CD4-positive, alpha-beta memory T cell (primary cell): ENCODE measurements at regions not wholly inside any gene's neighbourhood (a gene's known extent, or its start where the extent isn't known, plus 50 kb on each side); places are given as distances from the start of the nearest gene placed in this dataset.

Experiments
- CTCF ChIA-PET: fragments of 350-600 bp; sonication (Branson Sonifier 250); formaldehyde crosslinking; loops from one replicate; lab custom pipeline; 2021; ENCODE audit warnings: inconsistent platforms; ENCODE audit not compliant: partially characterized antibody; lab: Charles Lee
- POLR2A ChIA-PET: fragments of 350-600 bp; sonication (Branson Sonifier 250); formaldehyde crosslinking; loops from one replicate; lab custom pipeline; 2021; ENCODE audit not compliant: partially characterized antibody; lab: Charles Lee
- DNase-seq, 5 donors: peaks; one replicate each; pipeline versions ENCODE4 v3.0.0 to v3.0.0-alpha.2; 2020 to 2022; ENCODE audit warnings: mixed read lengths in 1 of 5
- H3K27ac ChIP-seq: one replicate; pipeline ENCODE4 v1.7.0; 2013; ENCODE audit warnings: low read depth, low read length
- H3K27me3 ChIP-seq: 2 replicates; pipeline ENCODE4 v1.7.0; 2013; ENCODE audit warnings: mild to moderate bottlenecking, low read length, moderate library complexity; ENCODE audit not compliant: insufficient read depth
- H3K36me3 ChIP-seq: 2 replicates; pipeline ENCODE4 v1.7.0; 2013; ENCODE audit warnings: mild to moderate bottlenecking, low read length, moderate library complexity; ENCODE audit not compliant: insufficient read depth
- H3K4me1 ChIP-seq: 2 replicates; pipeline ENCODE4 v1.7.0; 2013; ENCODE audit warnings: mild to moderate bottlenecking, low read length, moderate library complexity; ENCODE audit not compliant: insufficient read depth
- H3K4me3 ChIP-seq, 2 donors: one replicate each; pipeline ENCODE4 v1.7.0; 2013; ENCODE audit warnings: low read length in 2 of 2, mild to moderate bottlenecking in 1 of 2
- H3K9me3 ChIP-seq, 2 donors: one replicate each; pipeline ENCODE4 v1.7.0; 2013; ENCODE audit warnings: low read length in 2 of 2, control low read depth in 1 of 2; ENCODE audit not compliant: control insufficient read depth in 1 of 2
- H3K27ac Mint-ChIP-seq, 7 donors: one replicate each; pipeline ENCODE4 v1.8.0; 2020 to 2021; ENCODE audit warnings: mixed read lengths in 7 of 7, mild to moderate bottlenecking in 6 of 7, inconsistent platforms in 3 of 7, moderate library complexity in 3 of 7
- H3K27me3 Mint-ChIP-seq, 2 donors: one replicate each; pipeline ENCODE4 v1.8.0; 2020 to 2021; ENCODE audit warnings: mixed read lengths in 2 of 2
- H3K36me3 Mint-ChIP-seq, 2 donors: one replicate each; pipeline ENCODE4 v1.8.0; 2020 to 2021; ENCODE audit warnings: mixed read lengths in 2 of 2, inconsistent platforms in 1 of 2, mild to moderate bottlenecking in 1 of 2
- H3K4me1 Mint-ChIP-seq, 4 donors: one replicate each; pipeline ENCODE4 v1.8.0; 2020 to 2021; ENCODE audit warnings: mixed read lengths in 4 of 4, mild to moderate bottlenecking in 1 of 4
- H3K4me3 Mint-ChIP-seq, 8 donors: one replicate each; pipeline ENCODE4 v1.8.0; 2020 to 2021; ENCODE audit warnings: mixed read lengths in 8 of 8, mild to moderate bottlenecking in 7 of 8, moderate library complexity in 6 of 8, inconsistent platforms in 3 of 8
- H3K9me3 Mint-ChIP-seq, 8 donors: one replicate each; pipeline ENCODE4 v1.8.0; 2020 to 2021; ENCODE audit warnings: mixed read lengths in 8 of 8, mild to moderate bottlenecking in 5 of 8, inconsistent platforms in 3 of 8, moderate library complexity in 1 of 8
- intact Hi-C: fragments of 100-400 bp; cut with micrococcal nuclease; formaldehyde crosslinking; loops from one replicate; pipeline ENCODE4 v1.15.1; 2023

GRCh38 chr1:95583661-95584210, 349.7 kb downstream of the RWDD3 start:
- no peaks in the 10 kb centered on the region for H3K9me3 ChIP-seq
- POLR2A ChIA-PET = no interaction called here
- Mint-ChIP-seq H3K9me3 (peaks cover 0 to 7% (median 3%) of the 10 kb centered on the region in 8 donors), H3K4me3 (no peak overlapping the region), H3K36me3 (no peaks in the 10 kb centered on the region), H3K4me1 (no peaks in the 10 kb centered on the region), H3K27me3 (no peaks in the 10 kb centered on the region), H3K27ac (no peak overlapping the region)
- no peaks in the 10 kb centered on the region for H3K4me1 ChIP-seq
- no peaks in the 10 kb centered on the region for H3K36me3 ChIP-seq
- no peak overlapping the region for H3K4me3 ChIP-seq
- CTCF ChIA-PET = no interaction called here
- no peaks in the 10 kb centered on the region for H3K27me3 ChIP-seq
- intact Hi-C loops = no loop called here
- no peak for DNase-seq
- no peak overlapping the region for H3K27ac ChIP-seq

- no peaks in the 10 kb centered on the region for H3K9me3 ChIP-seq
- no peaks in the 10 kb centered on the region for H3K36me3 ChIP-seq
- H3K9me3 Mint-ChIP-seq = peaks cover 0 to 8% (median 3%) of the 10 kb centered on the region in 8 donors
- H3K4me1 Mint-ChIP-seq = no peaks in the 10 kb centered on the region
- CTCF ChIA-PET = no interaction called here
- no peaks in the 10 kb centered on the region for H3K27me3 Mint-ChIP-seq
- no peak overlapping the region for H3K4me3 ChIP-seq
- no peak for DNase-seq
- H3K4me1 ChIP-seq = no peaks in the 10 kb centered on the region
- H3K36me3 Mint-ChIP-seq = no peaks in the 10 kb centered on the region
- no peak overlapping the region for H3K27ac Mint-ChIP-seq
- H3K27ac ChIP-seq = no peak overlapping the region
- POLR2A ChIA-PET = no interaction called here
- intact Hi-C loops = no loop called here
- H3K4me3 Mint-ChIP-seq = no peak overlapping the region
- H3K27me3 ChIP-seq = no peaks in the 10 kb centered on the region
These were observed 350.3 kb downstream of the RWDD3 start for GRCh38 chr1:95584315-95584714.

GRCh38 chr1:95604771-95605170, 370.8 kb downstream of the RWDD3 start:
- ChIA-PET CTCF (no interaction called here), POLR2A (no interaction called here)
- H3K4me1 Mint-ChIP-seq = no peaks in the 10 kb centered on the region
- intact Hi-C loops = no loop called here
- Histone ChIP-seq H3K27me3 (no peaks in the 10 kb centered on the region), H3K4me3 (no peak overlapping the region), H3K27ac (no peak overlapping the region), H3K36me3 (no peaks in the 10 kb centered on the region), H3K4me1 (no peaks in the 10 kb centered on the region), H3K9me3 (no peaks in the 10 kb centered on the region)
- no peak for DNase-seq
- no peaks in the 10 kb centered on the region for H3K27me3 Mint-ChIP-seq
- H3K36me3 Mint-ChIP-seq = no peaks in the 10 kb centered on the region
- H3K9me3 Mint-ChIP-seq = peaks cover 0 to 13% (median 8%) of the 10 kb centered on the region in 8 donors
- no peak overlapping the region for H3K4me3 Mint-ChIP-seq
- H3K27ac Mint-ChIP-seq = no peak overlapping the region

GRCh38 chr1:95614197-95614596, 380.2 kb downstream of the RWDD3 start:
- peaks cover 0 to 14% (median 4%) of the 10 kb centered on the region in 8 donors for H3K9me3 Mint-ChIP-seq
- Histone ChIP-seq H3K4me1 (no peaks in the 10 kb centered on the region), H3K27me3 (no peaks in the 10 kb centered on the region), H3K27ac (no peak overlapping the region), H3K4me3 (no peak overlapping the region), H3K9me3 (no peaks in the 10 kb centered on the region), H3K36me3 (no peaks in the 10 kb centered on the region)
- DNase-seq = no peak
- H3K36me3 Mint-ChIP-seq = no peaks in the 10 kb centered on the region
- H3K4me1 Mint-ChIP-seq = no peaks in the 10 kb centered on the region
- H3K27me3 Mint-ChIP-seq = no peaks in the 10 kb centered on the region
- peak overlapping the region in 1 of 7 donors; percentile 33 for H3K27ac Mint-ChIP-seq
- ChIA-PET CTCF (no interaction called here), POLR2A (no interaction called here)
- intact Hi-C loops = no loop called here
- no peak overlapping the region for H3K4me3 Mint-ChIP-seq

GRCh38 chr1:95615421-95615820, 381.4 kb downstream of the RWDD3 start:
- intact Hi-C loops = no loop called here
- Histone ChIP-seq H3K36me3 (no peaks in the 10 kb centered on the region), H3K27me3 (no peaks in the 10 kb centered on the region), H3K4me1 (no peaks in the 10 kb centered on the region), H3K4me3 (no peak overlapping the region), H3K9me3 (no peaks in the 10 kb centered on the region), H3K27ac (no peak overlapping the region)
- H3K4me3 Mint-ChIP-seq = no peak overlapping the region
- CTCF ChIA-PET = no interaction called here
- H3K27ac Mint-ChIP-seq = no peak overlapping the region
- no peaks in the 10 kb centered on the region for H3K4me1 Mint-ChIP-seq
- no peak for DNase-seq
- peaks cover 3 to 14% (median 7%) of the 10 kb centered on the region in 8 donors for H3K9me3 Mint-ChIP-seq
- H3K27me3 Mint-ChIP-seq = no peaks in the 10 kb centered on the region
- no peaks in the 10 kb centered on the region for H3K36me3 Mint-ChIP-seq
- POLR2A ChIA-PET = no interaction called here

- POLR2A ChIA-PET = no interaction called here
- H3K27me3 ChIP-seq = no peaks in the 10 kb centered on the region
- CTCF ChIA-PET = no interaction called here
- H3K9me3 Mint-ChIP-seq = peaks cover 0 to 8% (median 5%) of the 10 kb centered on the region in 8 donors
- H3K36me3 ChIP-seq = no peaks in the 10 kb centered on the region
- H3K4me1 ChIP-seq = no peaks in the 10 kb centered on the region
- H3K4me1 Mint-ChIP-seq = no peaks in the 10 kb centered on the region
- H3K27ac ChIP-seq = no peak overlapping the region
- no peaks in the 10 kb centered on the region for H3K36me3 Mint-ChIP-seq
- H3K27ac Mint-ChIP-seq = no peak overlapping the region
- no peaks in the 10 kb centered on the region for H3K9me3 ChIP-seq
- no peak overlapping the region for H3K4me3 ChIP-seq
- H3K4me3 Mint-ChIP-seq = no peak overlapping the region
- DNase-seq = no peak
- H3K27me3 Mint-ChIP-seq = no peaks in the 10 kb centered on the region
- intact Hi-C loops = no loop called here
These were observed 386.1 kb downstream of the RWDD3 start for GRCh38 chr1:95620076-95620475.

- Histone ChIP-seq H3K4me3 (no peak overlapping the region), H3K4me1 (no peaks in the 10 kb centered on the region), H3K9me3 (no peaks in the 10 kb centered on the region), H3K27ac (no peak overlapping the region), H3K36me3 (no peaks in the 10 kb centered on the region), H3K27me3 (no peaks in the 10 kb centered on the region)
- H3K9me3 Mint-ChIP-seq = peaks cover 0 to 12% (median 5%) of the 10 kb centered on the region in 8 donors
- H3K27me3 Mint-ChIP-seq = peaks cover 0 to under 1% of the 10 kb centered on the region in 2 donors
- ChIA-PET CTCF (no interaction called here), POLR2A (no interaction called here)
- DNase-seq = no peak
- intact Hi-C loops = no loop called here
- H3K36me3 Mint-ChIP-seq = no peaks in the 10 kb centered on the region
- H3K4me1 Mint-ChIP-seq = no peaks in the 10 kb centered on the region
- no peak overlapping the region for H3K27ac Mint-ChIP-seq
- no peak overlapping the region for H3K4me3 Mint-ChIP-seq
These were observed 388.6 kb downstream of the RWDD3 start for GRCh38 chr1:95622609-95623008.

GRCh38 chr1:95625224-95625623, 391.2 kb downstream of the RWDD3 start:
- H3K27me3 Mint-ChIP-seq = peaks cover 0 to 2% of the 10 kb centered on the region in 2 donors
- Histone ChIP-seq H3K27me3 (no peaks in the 10 kb centered on the region), H3K9me3 (no peaks in the 10 kb centered on the region), H3K27ac (no peak overlapping the region), H3K36me3 (no peaks in the 10 kb centered on the region), H3K4me1 (no peaks in the 10 kb centered on the region), H3K4me3 (no peak overlapping the region)
- no peak overlapping the region for H3K4me3 Mint-ChIP-seq
- no peaks in the 10 kb centered on the region for H3K36me3 Mint-ChIP-seq
- no peaks in the 10 kb centered on the region for H3K4me1 Mint-ChIP-seq
- CTCF ChIA-PET = no interaction called here
- no peak overlapping the region for H3K27ac Mint-ChIP-seq
- peaks cover 0 to 15% (median 3%) of the 10 kb centered on the region in 8 donors for H3K9me3 Mint-ChIP-seq
- no peak for DNase-seq
- intact Hi-C loops = no loop called here
- POLR2A ChIA-PET = no interaction called here
